Islet of Langerhans (tissue), 1 donor: ENCODE measurements at regions not wholly inside any gene's neighbourhood (a gene's known extent, or its start where the extent isn't known, plus 50 kb on each side); places are given as distances from the start of the nearest gene placed in this dataset.

Experiments used
- FAIRE-seq: peaks from one replicate; lab custom pipeline; 2011; peaks lifted over from hg19 to GRCh38; lab: Jason Lieb, UNC

GRCh38 chr13:64871742-64872141 lies 2358.4 kb downstream of the PCDH9 start:
- FAIRE-seq, result no peak

- no peak for FAIRE-seq
Measured at GRCh38 chr13:64869539-64869938, 2360.6 kb downstream of the PCDH9 start.

- FAIRE-seq, result no peak
Measured at GRCh38 chr13:64867856-64868255, 2362.3 kb downstream of the PCDH9 start.

GRCh38 chr13:64866331-64866730 lies 2363.8 kb downstream of the PCDH9 start:
- no peak for FAIRE-seq

GRCh38 chr13:64855506-64855905 lies 2374.6 kb downstream of the PCDH9 start:
- no peak for FAIRE-seq

- no peak for FAIRE-seq
Measured at GRCh38 chr13:64850017-64850416, 2380.1 kb downstream of the PCDH9 start.

- FAIRE-seq, result no peak
Measured at GRCh38 chr13:64849196-64849595, 2380.9 kb downstream of the PCDH9 start.

- no peak for FAIRE-seq
Measured at GRCh38 chr13:64847767-64848166, 2382.4 kb downstream of the PCDH9 start.

GRCh38 chr13:64845110-64845509 lies 2385.0 kb downstream of the PCDH9 start:
- no peak for FAIRE-seq

GRCh38 chr13:64819081-64819480 lies 2411.1 kb downstream of the PCDH9 start:
- no peak for FAIRE-seq

GRCh38 chr13:64817691-64818090 lies 2412.4 kb downstream of the PCDH9 start:
- no peak for FAIRE-seq

- no peak for FAIRE-seq
Measured at GRCh38 chr13:64810750-64811149, 2419.4 kb downstream of the PCDH9 start.

GRCh38 chr13:64808704-64809103 lies 2421.4 kb downstream of the PCDH9 start:
- FAIRE-seq, result no peak

GRCh38 chr13:64801768-64802167 lies 2428.4 kb downstream of the PCDH9 start:
- no peak for FAIRE-seq

GRCh38 chr13:64798422-64798821 lies 2431.7 kb downstream of the PCDH9 start:
- FAIRE-seq, result no peak

- FAIRE-seq, result no peak
Measured at GRCh38 chr13:64793592-64793991, 2436.5 kb downstream of the PCDH9 start.

- no peak for FAIRE-seq
Measured at GRCh38 chr13:64793131-64793530, 2437.0 kb downstream of the PCDH9 start.

GRCh38 chr13:64791373-64791772 lies 2438.8 kb downstream of the PCDH9 start:
- FAIRE-seq, result no peak

GRCh38 chr13:64782466-64782865 lies 2447.7 kb downstream of the PCDH9 start:
- FAIRE-seq, result no peak

- FAIRE-seq, result no peak
Measured at GRCh38 chr13:64778002-64778401, 2452.1 kb downstream of the PCDH9 start.

GRCh38 chr13:64774915-64775314 lies 2455.2 kb downstream of the PCDH9 start:
- no peak for FAIRE-seq

- no peak for FAIRE-seq
Measured at GRCh38 chr13:64770743-64771142, 2459.4 kb downstream of the PCDH9 start.

- FAIRE-seq, result no peak
Measured at GRCh38 chr13:64767054-64767453, 2463.1 kb downstream of the PCDH9 start.

- FAIRE-seq, result no peak
Measured at GRCh38 chr13:64765636-64766035, 2464.5 kb downstream of the PCDH9 start.

- no peak for FAIRE-seq
Measured at GRCh38 chr13:64758521-64759244, 2471.5 kb downstream of the PCDH9 start.
